ENCODE measurements at regions not wholly inside any gene's neighbourhood (a gene's known extent, or its start where the extent isn't known, plus 50 kb on each side); places are given as distances from the start of the nearest gene placed in this dataset.

- TF ChIP-seq CTCF (IDR thresholded peaks at IDR 0.05) (no peak), POLR2AphosphoS5 (IDR thresholded peaks at IDR 0.05) (no peak)
Measured at GRCh38 chr20:11020712-11021111, 346.9 kb upstream of the JAG1 start.
